Ammon's horn (tissue), 1 donor: ENCODE measurements at regions not wholly inside any gene's neighbourhood (a gene's known extent, or its start where the extent isn't known, plus 50 kb on each side); places are given as distances from the start of the nearest gene placed in this dataset.
"Not testable (repeated sequence)": the region's sequence is repeated elsewhere in the genome, so short reads cannot be mapped to it uniquely, and the experiment has no call there.

Experiments
- DNase-seq: peaks from one replicate; pipeline ENCODE4 v3.0.0-alpha.2; 2016; ENCODE audit warnings: low spot score

GRCh38 chr2:66632882-66633281 is 198.0 kb downstream of the MEIS1 start:
- DNase-seq: not testable (repeated sequence)

GRCh38 chr2:66633631-66634030 is 198.7 kb downstream of the MEIS1 start:
- DNase-seq: no peak

GRCh38 chr2:66634784-66635183 is 199.9 kb downstream of the MEIS1 start:
- DNase-seq: no peak

GRCh38 chr2:66641685-66642084 is 206.8 kb downstream of the MEIS1 start:
- DNase-seq: no peak

GRCh38 chr2:66648081-66648480 is 213.2 kb downstream of the MEIS1 start:
- not testable (repeated sequence) for DNase-seq

- no peak for DNase-seq
These were observed 214.1 kb downstream of the MEIS1 start for GRCh38 chr2:66649006-66649405.

GRCh38 chr2:66651295-66651694 is 216.4 kb downstream of the MEIS1 start:
- no peak for DNase-seq

GRCh38 chr2:66660804-66661203 is 225.9 kb downstream of the MEIS1 start:
- DNase-seq: no peak

- no peak for DNase-seq
These were observed 226.6 kb downstream of the MEIS1 start for GRCh38 chr2:66661253-66662173.

GRCh38 chr2:66665124-66665984 is 230.4 kb downstream of the MEIS1 start:
- DNase-seq: no peak

GRCh38 chr2:66667301-66667700 is 232.4 kb downstream of the MEIS1 start:
- no peak for DNase-seq

- no peak for DNase-seq
These were observed 238.4 kb downstream of the MEIS1 start for GRCh38 chr2:66673286-66673685.

GRCh38 chr2:66674087-66674486 is 239.2 kb downstream of the MEIS1 start:
- DNase-seq: no peak

GRCh38 chr2:66675591-66675990 is 240.7 kb downstream of the MEIS1 start:
- DNase-seq: no peak

GRCh38 chr2:66679442-66679841 is 244.5 kb downstream of the MEIS1 start:
- DNase-seq: no peak

GRCh38 chr2:66682476-66682875 is 247.6 kb downstream of the MEIS1 start:
- no peak for DNase-seq

- DNase-seq: no peak
These were observed 248.1 kb downstream of the MEIS1 start for GRCh38 chr2:66683064-66683463.

GRCh38 chr2:66683599-66683998 is 248.7 kb downstream of the MEIS1 start:
- DNase-seq: no peak

GRCh38 chr2:66684289-66684688 is 249.4 kb downstream of the MEIS1 start:
- no peak for DNase-seq

- no peak for DNase-seq
These were observed 251.8 kb downstream of the MEIS1 start for GRCh38 chr2:66686755-66687154.

- DNase-seq: no peak
These were observed 254.0 kb downstream of the MEIS1 start for GRCh38 chr2:66688951-66689350.

GRCh38 chr2:66689456-66690051 is 254.6 kb downstream of the MEIS1 start:
- DNase-seq: no peak
